ENCODE measurements at regions not wholly inside any gene's neighbourhood (a gene's known extent, or its start where the extent isn't known, plus 50 kb on each side); places are given as distances from the start of the nearest gene placed in this dataset.

DNA sequence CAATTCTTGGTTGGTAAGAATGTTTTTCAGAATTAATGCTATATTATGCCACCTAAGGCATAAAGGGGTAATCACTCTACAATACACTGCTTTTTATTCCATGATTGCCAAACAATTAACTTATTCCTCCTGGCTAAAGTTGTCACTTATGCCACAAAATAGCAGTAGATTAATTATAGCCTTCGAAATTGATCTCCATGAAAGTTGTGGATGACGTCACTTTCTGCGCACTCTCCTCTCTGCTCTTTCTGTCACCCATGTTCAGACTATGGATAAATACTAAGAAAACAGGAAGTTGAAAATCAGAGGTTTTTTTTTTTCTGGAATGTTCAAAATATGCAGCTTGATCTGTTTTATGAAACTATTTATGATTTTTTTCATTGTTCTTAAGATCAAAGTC, 790.1 kb upstream of the CNTN5 start:
- TF ChIP-seq, protein P1, sequence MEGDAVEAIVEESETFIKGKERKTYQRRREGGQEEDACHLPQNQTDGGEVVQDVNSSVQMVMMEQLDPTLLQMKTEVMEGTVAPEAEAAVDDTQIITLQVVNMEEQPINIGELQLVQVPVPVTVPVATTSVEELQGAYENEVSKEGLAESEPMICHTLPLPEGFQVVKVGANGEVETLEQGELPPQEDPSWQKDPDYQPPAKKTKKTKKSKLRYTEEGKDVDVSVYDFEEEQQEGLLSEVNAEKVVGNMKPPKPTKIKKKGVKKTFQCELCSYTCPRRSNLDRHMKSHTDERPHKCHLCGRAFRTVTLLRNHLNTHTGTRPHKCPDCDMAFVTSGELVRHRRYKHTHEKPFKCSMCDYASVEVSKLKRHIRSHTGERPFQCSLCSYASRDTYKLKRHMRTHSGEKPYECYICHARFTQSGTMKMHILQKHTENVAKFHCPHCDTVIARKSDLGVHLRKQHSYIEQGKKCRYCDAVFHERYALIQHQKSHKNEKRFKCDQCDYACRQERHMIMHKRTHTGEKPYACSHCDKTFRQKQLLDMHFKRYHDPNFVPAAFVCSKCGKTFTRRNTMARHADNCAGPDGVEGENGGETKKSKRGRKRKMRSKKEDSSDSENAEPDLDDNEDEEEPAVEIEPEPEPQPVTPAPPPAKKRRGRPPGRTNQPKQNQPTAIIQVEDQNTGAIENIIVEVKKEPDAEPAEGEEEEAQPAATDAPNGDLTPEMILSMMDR (IDR thresholded peaks at IDR 0.05; ENCODE audit: low read depth, low read length, poor library complexity, severe bottlenecking) = no peak
- no peak for TF ChIP-seq EZH2phosphoT487 (IDR thresholded peaks at IDR 0.05; ENCODE audit: borderline replicate concordance, low read length)
